Ascending aorta (tissue), 2 donors: ENCODE measurements at regions not wholly inside any gene's neighbourhood (a gene's known extent, or its start where the extent isn't known, plus 50 kb on each side); places are given as distances from the start of the nearest gene placed in this dataset.

Source experiments
- DNase-seq, 2 donors: peaks; one replicate each; pipeline ENCODE4 v3.0.0-alpha.2; 2019; ENCODE audit warnings: low spot score in 2 of 2
- H3K27ac ChIP-seq, 2 donors: fragments of 200-600 bp; sonication (generic); one replicate each; pipeline ENCODE4 v1.5.1; 2016 to 2017; ENCODE audit warnings: mild to moderate bottlenecking in 1 of 2
- H3K27me3 ChIP-seq: fragments of 200-600 bp; sonication (generic); one replicate; pipeline ENCODE4 v1.5.1; 2017
- H3K36me3 ChIP-seq, 2 donors: fragments of 200-600 bp; sonication (generic); one replicate each; pipeline ENCODE4 v1.5.1; 2016
- H3K4me1 ChIP-seq, 2 donors: fragments of 200-600 bp; sonication (generic); one replicate each; pipeline ENCODE4 v1.5.1; 2016 to 2017; ENCODE audit warnings: mild to moderate bottlenecking in 1 of 2
- H3K4me3 ChIP-seq, 2 donors: fragments of 200-600 bp; sonication (generic); one replicate each; pipeline ENCODE4 v1.5.1; 2016 to 2017; ENCODE audit warnings: mild to moderate bottlenecking in 1 of 2
- H3K9me3 ChIP-seq, 2 donors: fragments of 200-600 bp; sonication (generic); one replicate each; pipeline ENCODE4 v1.5.1; 2016
- CTCF ChIP-seq, 3 experiments: fragments of 200-600 bp in 2 of 3; fragments of 450-650 bp in 1 of 3; sonication (generic) in 2 of 3; IDR thresholded peaks; one replicate each; pipeline ENCODE4 v1.5.1; 2016 to 2019; ENCODE audit warnings: antibody characterized with exemption in 3 of 3, mild to moderate bottlenecking in 1 of 3, moderate library complexity in 1 of 3
- intact Hi-C: fragments of 100-400 bp; cut with DNase I; formaldehyde crosslinking; loops from one replicate; pipeline ENCODE4 v1.15.1; 2023

- H3K4me3 ChIP-seq = no peak overlapping the region
- no peaks in the 10 kb centered on the region for H3K9me3 ChIP-seq
- no peaks in the 10 kb centered on the region for H3K27me3 ChIP-seq
- intact Hi-C loops = no loop called here
- H3K4me1 ChIP-seq = no peaks in the 10 kb centered on the region
- TF ChIP-seq CTCF (IDR thresholded peaks at IDR 0.05) = no peak
- no peak overlapping the region for H3K27ac ChIP-seq
- no peak for DNase-seq
- H3K36me3 ChIP-seq = no peaks in the 10 kb centered on the region
These were observed 763.9 kb downstream of the HACE1 start for GRCh38 chr6:104095661-104096416.

- Histone ChIP-seq H3K4me3 (no peak overlapping the region), H3K4me1 (no peaks in the 10 kb centered on the region), H3K27ac (no peak overlapping the region), H3K27me3 (no peaks in the 10 kb centered on the region), H3K9me3 (no peaks in the 10 kb centered on the region), H3K36me3 (no peaks in the 10 kb centered on the region)
- TF ChIP-seq CTCF (IDR thresholded peaks at IDR 0.05) = no peak
- no peak for DNase-seq
- intact Hi-C loops = no loop called here
These were observed 772.0 kb downstream of the HACE1 start for GRCh38 chr6:104087765-104088164.

GRCh38 chr6:104068281-104068680 is 791.4 kb downstream of the HACE1 start:
- no peaks in the 10 kb centered on the region for H3K36me3 ChIP-seq
- no peak for DNase-seq
- intact Hi-C loops = no loop called here
- H3K9me3 ChIP-seq = no peaks in the 10 kb centered on the region
- no peaks in the 10 kb centered on the region for H3K27me3 ChIP-seq
- no peak for TF ChIP-seq CTCF (IDR thresholded peaks at IDR 0.05)
- no peak overlapping the region for H3K4me3 ChIP-seq
- H3K4me1 ChIP-seq = no peaks in the 10 kb centered on the region
- no peak overlapping the region for H3K27ac ChIP-seq

- H3K36me3 ChIP-seq = no peaks in the 10 kb centered on the region
- no peak overlapping the region for H3K4me3 ChIP-seq
- intact Hi-C loops = no loop called here
- no peaks in the 10 kb centered on the region for H3K27me3 ChIP-seq
- TF ChIP-seq CTCF (IDR thresholded peaks at IDR 0.05) = no peak
- no peaks in the 10 kb centered on the region for H3K9me3 ChIP-seq
- H3K4me1 ChIP-seq = no peaks in the 10 kb centered on the region
- no peak overlapping the region for H3K27ac ChIP-seq
- no peak for DNase-seq
These were observed 794.8 kb downstream of the HACE1 start for GRCh38 chr6:104064876-104065275.

- Histone ChIP-seq H3K27me3 (no peaks in the 10 kb centered on the region), H3K4me1 (no peaks in the 10 kb centered on the region), H3K27ac (no peak overlapping the region), H3K9me3 (no peaks in the 10 kb centered on the region), H3K4me3 (no peak overlapping the region), H3K36me3 (no peaks in the 10 kb centered on the region)
- TF ChIP-seq CTCF (IDR thresholded peaks at IDR 0.05) = no peak
- intact Hi-C loops = no loop called here
- DNase-seq = no peak
These were observed 809.3 kb downstream of the HACE1 start for GRCh38 chr6:104050455-104050854.

GRCh38 chr6:104046426-104046825 is 813.3 kb downstream of the HACE1 start:
- no peak overlapping the region for H3K27ac ChIP-seq
- no peaks in the 10 kb centered on the region for H3K27me3 ChIP-seq
- no peak for DNase-seq
- intact Hi-C loops = no loop called here
- TF ChIP-seq CTCF (IDR thresholded peaks at IDR 0.05) = no peak
- H3K9me3 ChIP-seq = no peaks in the 10 kb centered on the region
- no peaks in the 10 kb centered on the region for H3K4me1 ChIP-seq
- H3K4me3 ChIP-seq = no peak overlapping the region
- no peaks in the 10 kb centered on the region for H3K36me3 ChIP-seq
